Inferior parietal cortex (tissue), 1 donor: ENCODE measurements at regions not wholly inside any gene's neighbourhood (a gene's known extent, or its start where the extent isn't known, plus 50 kb on each side); places are given as distances from the start of the nearest gene placed in this dataset.
"Not testable (repeated sequence)": the region's sequence is repeated elsewhere in the genome, so short reads cannot be mapped to it uniquely, and the experiment has no call there.

Experiments used
- DNase-seq: peaks from one replicate; pipeline ENCODE4 v3.0.0-alpha.2; 2016; ENCODE audit errors: extremely low spot score

GRCh38 chr7:8314566-8314965 is 52.6 kb upstream of the ICA1 start:
- no peak for DNase-seq

GRCh38 chr7:8319115-8319514 is 57.1 kb upstream of the ICA1 start:
- no peak for DNase-seq

- no peak for DNase-seq
Measured at GRCh38 chr7:8320174-8320573, 58.2 kb upstream of the ICA1 start.

DNA sequence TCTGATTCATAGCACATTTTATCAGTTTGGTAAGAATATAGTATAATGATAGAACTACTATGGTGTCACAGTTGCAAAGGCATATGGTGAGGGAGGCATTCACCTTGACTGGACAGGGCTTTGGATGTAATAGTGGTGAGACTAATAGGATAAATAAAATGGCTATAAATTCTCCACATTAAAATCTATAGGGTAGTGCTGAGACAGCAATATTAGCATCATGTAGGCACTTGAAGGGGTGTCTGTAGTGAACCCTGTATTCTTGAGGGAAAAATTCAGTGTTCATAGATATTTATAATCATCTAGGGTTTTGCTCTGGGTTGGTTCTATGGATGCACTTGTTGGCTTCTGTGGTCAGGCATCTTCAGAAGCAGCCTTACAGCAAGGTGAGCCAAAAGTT is 59.3 kb upstream of the ICA1 start:
- DNase-seq = no peak

DNA sequence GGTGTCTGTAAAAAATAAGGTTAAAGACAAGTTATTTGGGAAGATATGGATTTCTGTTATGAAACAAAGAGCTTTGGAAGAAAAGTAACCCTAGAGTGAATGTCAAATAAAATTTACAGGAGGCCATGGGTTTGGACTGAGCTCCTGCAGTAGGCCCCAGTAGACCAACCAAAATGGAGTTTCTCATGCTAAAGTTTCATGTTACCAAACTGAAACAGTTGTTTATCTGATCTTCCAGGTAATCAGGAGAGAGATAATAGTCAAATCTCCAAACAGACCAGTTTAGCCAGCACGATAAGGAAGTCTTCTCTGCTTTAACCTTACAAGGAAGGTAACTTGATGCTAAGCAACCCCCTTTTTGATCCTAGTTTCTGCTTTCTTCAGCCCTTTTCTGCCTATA is 60.7 kb upstream of the ICA1 start:
- no peak for DNase-seq

DNA sequence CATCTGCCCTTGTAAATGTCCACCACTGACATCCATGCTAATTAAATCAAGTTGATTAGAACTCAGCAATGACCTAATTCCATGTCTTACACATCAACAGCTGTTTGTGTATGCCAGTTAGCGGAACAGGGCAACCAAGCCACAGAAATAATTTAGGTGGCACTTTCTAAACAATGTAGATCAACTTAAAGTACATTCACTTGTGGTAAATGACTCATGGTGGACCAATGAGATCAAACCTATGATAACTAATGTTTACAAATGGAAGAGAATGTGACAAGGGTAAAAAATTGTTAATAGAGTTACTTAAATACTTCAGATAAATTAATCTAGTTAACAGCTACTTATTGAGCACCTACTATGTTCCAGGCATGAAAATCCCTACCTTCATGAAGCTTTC is 63.1 kb upstream of the ICA1 start:
- no peak for DNase-seq

GRCh38 chr7:8327199-8327598 is 65.2 kb upstream of the ICA1 start:
- no peak for DNase-seq

DNA sequence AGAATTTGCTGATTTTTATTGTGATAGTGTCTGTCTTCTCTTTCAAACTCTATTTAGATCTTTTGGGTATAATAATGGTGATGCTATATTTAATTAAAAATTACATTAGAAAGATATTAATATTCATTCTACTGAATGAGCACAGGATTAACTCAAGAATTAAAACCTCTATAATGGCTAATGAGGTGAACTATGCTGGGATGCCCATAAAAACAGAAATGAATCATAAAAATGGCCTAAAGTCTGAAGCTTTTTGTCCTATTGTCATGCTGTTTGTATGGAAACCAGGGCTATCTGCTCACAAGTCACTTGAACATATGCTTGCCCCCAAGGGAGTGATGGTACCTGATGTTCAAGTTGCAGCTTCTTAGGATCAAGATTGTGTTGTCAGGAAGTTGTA is 76.2 kb upstream of the ICA1 start:
- no peak for DNase-seq

DNA sequence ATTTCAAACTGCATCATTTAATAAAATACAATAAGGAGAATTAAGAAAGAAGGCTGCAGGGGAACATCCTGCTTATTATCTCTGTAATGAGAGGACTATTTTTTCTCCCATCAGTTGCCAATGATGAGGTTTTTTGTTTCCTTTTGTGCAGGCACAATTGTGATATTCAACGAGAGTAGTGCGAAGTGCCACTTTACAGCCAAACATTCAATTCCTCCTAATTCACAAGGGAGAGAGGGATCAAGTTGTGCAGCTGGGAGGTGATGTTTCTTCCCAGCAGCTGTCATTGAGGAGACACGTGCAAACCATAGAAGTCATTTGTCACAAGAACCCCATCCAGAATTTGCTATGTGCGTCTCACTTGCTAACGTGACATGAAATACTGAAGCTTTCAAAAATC is 81.6 kb upstream of the ICA1 start:
- DNase-seq = peak; percentile 22

DNA sequence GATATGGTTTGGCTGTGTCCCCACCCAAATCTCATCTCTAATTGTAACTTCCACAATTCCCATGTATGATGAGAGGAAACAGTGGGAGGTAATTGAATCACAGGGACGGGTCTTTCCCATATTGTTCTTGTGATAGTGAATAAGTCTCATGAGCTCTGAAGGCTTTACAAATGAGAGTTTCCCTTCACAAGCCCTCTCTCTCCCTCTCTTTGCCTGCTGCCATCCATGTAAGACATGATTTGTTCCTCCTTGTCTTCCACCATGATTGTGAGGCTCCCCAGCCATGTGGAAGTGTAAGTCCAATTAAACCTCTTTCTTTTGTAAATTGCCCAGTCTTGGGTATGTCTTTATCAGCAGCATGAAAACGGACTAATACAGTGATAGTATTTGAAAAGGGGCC is 85.4 kb upstream of the ICA1 start:
- not testable (repeated sequence) for DNase-seq

- DNase-seq = not testable (repeated sequence)
Measured at GRCh38 chr7:8351654-8352053, 81.8 kb upstream of the NXPH1 start.

- no peak for DNase-seq
Measured at GRCh38 chr7:8353991-8354390, 79.4 kb upstream of the NXPH1 start.

- DNase-seq = no peak
Measured at GRCh38 chr7:8354503-8354902, 78.9 kb upstream of the NXPH1 start.

GRCh38 chr7:8356071-8356470 is 77.3 kb upstream of the NXPH1 start:
- DNase-seq = no peak

DNA sequence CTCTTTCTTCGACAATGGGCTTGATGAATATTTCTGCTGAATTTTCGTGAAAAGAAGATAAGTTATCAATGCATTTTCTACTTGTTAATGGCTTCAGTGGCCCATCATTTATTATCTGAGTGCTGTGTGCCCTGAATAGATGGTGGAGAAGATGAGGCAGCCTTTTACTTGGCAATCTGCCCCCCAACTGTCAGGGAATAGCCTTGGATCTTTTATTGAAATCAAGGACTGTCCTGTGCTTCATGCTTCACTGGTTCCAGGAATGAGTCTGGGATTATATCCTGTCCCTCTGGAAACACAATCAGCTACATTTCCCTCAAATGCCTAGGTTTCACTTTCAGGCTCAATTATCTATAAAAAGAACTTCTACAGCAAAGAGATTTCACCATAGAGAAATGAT is 75.9 kb upstream of the NXPH1 start:
- DNase-seq = no peak

DNA sequence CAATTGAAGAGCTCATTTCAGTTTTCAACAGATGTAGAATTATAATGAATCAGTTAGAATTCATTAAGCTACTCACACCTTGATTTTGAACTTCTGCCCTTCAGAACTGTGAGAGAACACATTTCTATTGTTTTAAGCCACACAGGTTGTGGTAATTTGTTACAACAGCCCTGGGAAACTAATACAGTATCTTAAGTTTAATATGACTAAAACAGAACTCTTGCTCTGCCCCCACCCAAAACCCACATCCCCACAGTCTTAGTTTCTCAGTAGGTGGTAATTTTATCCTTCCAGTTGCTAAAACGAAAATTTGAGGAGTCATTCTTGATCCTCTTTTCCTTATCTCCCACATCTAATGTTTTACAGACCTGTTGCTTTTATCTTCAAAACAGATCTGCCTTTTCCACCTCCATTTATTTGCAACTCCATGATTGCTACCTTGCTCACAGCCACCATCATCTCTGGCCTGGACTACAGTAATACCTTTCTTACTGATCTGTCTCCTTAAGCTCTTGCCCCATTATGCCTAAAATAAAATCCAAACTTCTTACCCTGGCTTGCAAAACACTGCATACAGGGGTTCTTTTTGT is 72.8 kb upstream of the NXPH1 start:
- no peak for DNase-seq

- DNase-seq = no peak
Measured at GRCh38 chr7:8362723-8363369, 70.6 kb upstream of the NXPH1 start.

- DNase-seq = no peak
Measured at GRCh38 chr7:8363407-8364015, 69.9 kb upstream of the NXPH1 start.

DNA sequence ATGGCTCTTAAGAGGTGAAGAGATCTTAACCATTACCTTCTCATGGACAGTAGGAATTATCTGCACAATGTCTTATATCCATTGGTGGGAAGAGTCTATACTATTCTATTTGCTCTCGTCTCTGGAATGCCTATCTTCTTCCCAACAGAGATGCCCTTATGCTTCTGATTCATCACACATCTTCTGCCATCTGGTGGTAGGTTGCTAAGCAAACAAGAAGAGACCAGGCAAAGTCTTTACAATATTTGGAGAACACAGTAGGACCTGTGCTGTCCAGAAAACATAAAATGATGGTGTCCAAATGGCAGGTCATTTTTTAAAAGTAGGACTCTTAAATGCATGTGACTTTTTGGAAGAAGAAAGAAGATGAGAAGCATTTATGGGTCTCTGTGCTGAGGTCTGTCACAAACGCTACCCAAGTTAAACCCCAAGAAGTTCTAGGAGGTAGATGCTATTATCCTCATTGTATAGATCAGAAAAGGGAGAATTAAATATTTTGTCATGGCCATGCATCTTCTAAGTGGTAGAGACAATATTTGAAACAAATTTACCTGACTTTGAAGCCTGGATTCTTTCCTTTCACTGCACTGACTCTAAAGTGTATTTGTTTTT is 67.8 kb upstream of the NXPH1 start:
- peak; percentile 64 for DNase-seq

- not testable (repeated sequence) for DNase-seq
Measured at GRCh38 chr7:8368007-8368406, 65.4 kb upstream of the NXPH1 start.

GRCh38 chr7:8371742-8372141 is 61.7 kb upstream of the NXPH1 start:
- no peak for DNase-seq

- no peak for DNase-seq
Measured at GRCh38 chr7:8373851-8374250, 59.6 kb upstream of the NXPH1 start.

- DNase-seq = no peak
Measured at GRCh38 chr7:8378349-8379019, 54.9 kb upstream of the NXPH1 start.
